Panc1 (cell line): ENCODE measurements at regions not wholly inside any gene's neighbourhood (a gene's known extent, or its start where the extent isn't known, plus 50 kb on each side); places are given as distances from the start of the nearest gene placed in this dataset.

Source experiments
- CTCF ChIP-seq: fragments of 450-650 bp; IDR thresholded peaks from 2 replicates; pipeline ENCODE4 v1.5.1; 2017; ENCODE audit warnings: mild to moderate bottlenecking
- POLR2AphosphoS5 ChIP-seq: IDR thresholded peaks from 2 replicates; pipeline ENCODE4 v1.6.1; 2012; ENCODE audit warnings: mild to moderate bottlenecking, low read depth, low read length, moderate library complexity
- REST ChIP-seq, 2 experiments: IDR thresholded peaks; 2 replicates each; pipeline ENCODE4 v1.6.1; 2011 to 2012; ENCODE audit warnings: low read depth in 2 of 2, control low read depth in 1 of 2, low read length in 1 of 2, mild to moderate bottlenecking in 1 of 2, moderate library complexity in 1 of 2; ENCODE audit not compliant: insufficient read depth in 1 of 2
- SIN3A ChIP-seq: IDR thresholded peaks from 2 replicates; pipeline ENCODE4 v1.6.1; 2012; ENCODE audit warnings: low read depth, mild to moderate bottlenecking, low read length, moderate library complexity, borderline replicate concordance; ENCODE audit not compliant: insufficient read depth
- TCF7L2 ChIP-seq: IDR thresholded peaks from 2 replicates; pipeline ENCODE4 v1.6.1; 2011; ENCODE audit warnings: mild to moderate bottlenecking, low read depth, low read length, inconsistent platforms

GRCh38 chr7:38051786-38052185 lies 126.3 kb upstream of the STARD3NL start:
- no peak for TF ChIP-seq CTCF
- no peak for TF ChIP-seq POLR2AphosphoS5
- TF ChIP-seq REST (IDR thresholded peaks at IDR 0.05; ENCODE audit: insufficient read depth in 1 of 2, low read depth in 2 of 2, low read length in 1 of 2) = no peak
- TF ChIP-seq TCF7L2 = no peak
- no peak for TF ChIP-seq SIN3A
